ENCODE measurements at regions not wholly inside any gene's neighbourhood (a gene's known extent, or its start where the extent isn't known, plus 50 kb on each side); places are given as distances from the start of the nearest gene placed in this dataset.

DNA sequence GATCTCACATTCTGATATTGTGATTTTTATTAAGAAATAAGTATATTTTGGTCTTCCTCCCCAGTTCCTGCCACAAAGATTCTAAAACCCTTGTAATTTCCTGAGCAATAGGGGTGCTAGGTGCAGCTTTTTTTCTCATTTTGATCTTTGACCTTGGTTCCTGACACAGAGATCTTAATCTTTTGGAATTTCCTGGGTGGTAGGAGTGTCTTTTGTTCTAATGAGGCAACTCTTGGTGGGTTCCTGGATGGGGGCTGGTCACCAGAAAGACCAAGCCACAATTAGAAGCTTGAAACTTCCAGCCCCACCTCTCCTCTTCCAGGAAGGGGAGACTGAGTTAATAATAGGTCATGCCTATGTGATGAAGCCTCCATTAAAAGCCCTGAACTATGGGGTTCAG lies 334.6 kb downstream of the FOXO1 start:
- TF ChIP-seq, protein P1, sequence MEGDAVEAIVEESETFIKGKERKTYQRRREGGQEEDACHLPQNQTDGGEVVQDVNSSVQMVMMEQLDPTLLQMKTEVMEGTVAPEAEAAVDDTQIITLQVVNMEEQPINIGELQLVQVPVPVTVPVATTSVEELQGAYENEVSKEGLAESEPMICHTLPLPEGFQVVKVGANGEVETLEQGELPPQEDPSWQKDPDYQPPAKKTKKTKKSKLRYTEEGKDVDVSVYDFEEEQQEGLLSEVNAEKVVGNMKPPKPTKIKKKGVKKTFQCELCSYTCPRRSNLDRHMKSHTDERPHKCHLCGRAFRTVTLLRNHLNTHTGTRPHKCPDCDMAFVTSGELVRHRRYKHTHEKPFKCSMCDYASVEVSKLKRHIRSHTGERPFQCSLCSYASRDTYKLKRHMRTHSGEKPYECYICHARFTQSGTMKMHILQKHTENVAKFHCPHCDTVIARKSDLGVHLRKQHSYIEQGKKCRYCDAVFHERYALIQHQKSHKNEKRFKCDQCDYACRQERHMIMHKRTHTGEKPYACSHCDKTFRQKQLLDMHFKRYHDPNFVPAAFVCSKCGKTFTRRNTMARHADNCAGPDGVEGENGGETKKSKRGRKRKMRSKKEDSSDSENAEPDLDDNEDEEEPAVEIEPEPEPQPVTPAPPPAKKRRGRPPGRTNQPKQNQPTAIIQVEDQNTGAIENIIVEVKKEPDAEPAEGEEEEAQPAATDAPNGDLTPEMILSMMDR (IDR thresholded peaks at IDR 0.05; ENCODE audit: poor library complexity): no peak
- no peak for TF ChIP-seq EZH2 (IDR thresholded peaks at IDR 0.05; ENCODE audit: borderline replicate concordance)
- no peak for TF ChIP-seq EZH2phosphoT487 (IDR thresholded peaks at IDR 0.05; ENCODE audit: low read depth, severe bottlenecking, unreplicated experiment)
